Nucleus accumbens (tissue), 56 donors: ENCODE measurements at regions not wholly inside any gene's neighbourhood (a gene's known extent, or its start where the extent isn't known, plus 50 kb on each side); places are given as distances from the start of the nearest gene placed in this dataset.

Experiments used
- DNase-seq, 56 donors: peaks; one replicate each; lab custom pipeline; 2025; lab: John Stamatoyannopoulos, UW

DNA sequence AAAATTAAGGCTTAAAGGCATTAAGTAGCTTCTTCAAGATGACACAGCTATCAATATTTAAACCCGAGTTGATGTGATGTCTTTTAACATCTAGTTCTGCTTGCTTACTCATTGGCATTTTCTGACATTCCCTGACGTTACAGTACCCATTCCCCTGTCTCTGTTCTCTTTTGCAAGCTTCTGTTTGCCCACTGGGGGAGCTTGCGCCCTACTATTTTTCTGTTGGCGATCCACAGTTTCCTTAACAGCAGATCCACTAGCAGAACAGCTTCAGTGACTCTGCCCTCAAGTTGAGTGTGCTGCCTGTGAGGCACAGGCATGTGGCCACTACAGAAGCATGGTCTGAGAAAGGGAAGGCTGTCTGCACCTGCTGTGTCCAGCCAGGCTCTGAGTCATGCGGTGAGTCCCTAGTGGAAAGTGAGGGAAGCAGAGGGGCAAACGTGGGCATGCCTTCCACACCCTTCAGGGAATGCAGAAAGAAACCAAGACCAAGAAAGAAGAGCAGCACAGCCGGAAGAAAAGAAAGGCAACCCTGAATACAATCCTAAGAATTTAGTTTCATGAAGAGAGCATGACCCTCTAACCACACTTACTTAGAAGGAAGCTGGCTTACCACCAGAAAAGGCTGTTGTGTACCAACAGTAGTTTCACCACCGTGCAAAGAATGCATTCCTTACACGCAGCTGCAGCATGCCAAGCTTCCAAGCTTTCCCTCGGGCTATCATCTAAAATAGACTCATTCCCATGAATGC lies 97.7 kb upstream of the VGLL2 start:
- no peak for DNase-seq

DNA sequence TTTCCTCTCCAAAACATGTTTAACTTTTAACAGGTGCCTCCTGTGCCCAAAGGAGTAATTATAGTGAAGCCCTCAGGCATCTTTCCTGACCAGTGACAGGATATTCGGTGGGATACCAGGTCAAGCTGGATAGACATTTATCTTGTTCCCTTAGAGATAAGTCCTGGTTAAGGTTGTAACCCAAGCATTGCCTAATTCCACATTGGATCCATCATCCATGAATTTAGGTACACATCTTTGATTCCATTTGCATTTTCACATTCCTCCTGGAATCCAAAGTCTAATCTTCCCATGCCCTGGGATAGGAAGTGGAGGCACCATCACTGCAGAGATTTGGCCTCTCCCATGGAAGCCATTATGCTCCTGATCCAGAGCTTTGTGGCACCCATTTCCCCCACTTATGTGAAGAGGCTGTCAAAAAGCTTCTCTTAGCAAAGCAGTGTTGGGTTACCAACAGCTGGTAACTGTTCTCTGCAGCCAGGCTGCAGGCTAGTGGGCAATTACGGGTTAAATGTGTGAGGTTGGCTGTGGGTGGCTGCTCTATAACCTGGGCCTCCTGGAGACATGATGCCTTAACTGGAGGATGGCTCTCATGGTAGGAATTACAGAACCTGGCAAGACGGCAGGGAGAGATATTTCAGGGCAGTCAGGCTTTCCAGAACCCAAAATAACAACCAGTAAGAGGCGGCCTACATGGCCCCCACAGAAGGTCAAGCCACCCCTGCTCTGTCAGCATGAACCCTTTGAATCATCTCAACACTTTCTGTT lies 96.9 kb upstream of the VGLL2 start:
- no peak for DNase-seq

DNA sequence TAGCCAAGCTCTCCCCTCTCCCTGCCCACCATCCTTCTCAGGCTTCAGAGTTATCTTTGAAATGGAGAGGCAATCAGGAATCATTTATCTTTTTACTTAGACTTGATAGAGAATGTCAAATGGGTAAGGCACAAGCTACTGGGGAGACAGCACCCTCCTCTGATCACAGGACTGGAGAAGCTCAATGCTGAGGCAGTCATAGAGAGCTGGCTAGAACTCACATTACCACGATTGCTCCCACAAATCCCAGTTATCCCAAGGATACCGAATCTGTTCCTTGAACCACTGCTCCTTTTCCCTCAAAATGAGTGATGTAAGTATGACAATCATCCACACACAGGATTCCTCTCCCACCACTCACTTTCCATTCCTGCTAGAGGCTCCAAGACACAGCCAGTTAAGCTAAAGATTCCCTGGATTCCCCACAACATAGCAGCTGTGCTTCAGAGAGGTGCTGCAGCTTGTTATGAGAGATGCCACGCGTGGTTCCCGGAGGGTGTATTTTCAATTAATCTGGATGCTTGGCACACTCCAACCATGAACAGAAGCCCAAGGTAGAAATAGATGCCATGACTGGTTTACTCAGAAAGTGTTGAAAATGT lies 96.2 kb upstream of the VGLL2 start:
- no peak for DNase-seq

DNA sequence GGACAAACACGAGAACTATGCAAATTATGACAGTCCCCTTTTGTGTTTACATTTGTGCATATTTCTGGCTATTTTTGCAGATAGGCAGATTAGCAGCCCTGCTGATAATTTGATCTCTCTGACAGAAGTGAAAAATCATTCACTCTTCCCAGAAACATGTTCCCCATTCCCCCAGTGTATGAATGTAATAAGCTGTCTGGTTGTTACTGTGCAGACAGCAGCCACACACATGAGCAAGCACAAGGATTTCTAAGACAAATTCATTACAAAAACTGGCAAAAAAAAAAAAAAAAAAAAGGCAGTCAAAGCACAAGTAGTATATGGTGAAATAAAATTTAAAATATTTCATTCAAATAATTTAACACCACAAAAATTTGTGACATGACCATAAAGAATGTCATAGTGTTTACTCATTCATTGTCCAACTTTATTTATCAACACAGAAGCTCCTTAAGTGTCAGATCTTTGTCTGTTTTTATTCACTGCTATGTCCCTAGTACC lies 95.5 kb upstream of the VGLL2 start:
- DNase-seq: no peak

DNA sequence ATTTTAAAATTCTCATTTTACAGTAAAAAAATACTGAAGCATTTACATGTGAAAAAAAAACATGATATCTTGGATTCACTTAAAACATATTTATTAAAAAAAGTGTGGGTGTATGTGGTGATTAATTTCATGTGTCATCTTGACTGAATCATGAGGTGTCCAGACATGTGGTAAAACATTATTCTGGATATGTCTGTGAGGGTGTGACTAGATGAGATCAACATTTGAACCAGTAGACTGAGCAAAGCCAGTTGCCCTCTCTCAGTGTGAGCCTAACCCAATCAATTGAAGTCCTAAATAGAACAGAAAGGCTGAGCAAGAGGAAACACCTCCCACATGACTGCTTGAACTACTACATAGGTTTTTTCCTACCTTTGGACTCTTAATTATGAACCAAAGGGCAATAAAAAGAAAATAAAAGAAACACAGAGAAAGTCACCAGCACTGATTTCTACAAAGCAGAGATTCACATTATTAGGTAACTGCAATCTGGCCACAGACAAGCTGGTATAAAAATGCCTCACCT lies 90.5 kb upstream of the VGLL2 start:
- DNase-seq: no peak

DNA sequence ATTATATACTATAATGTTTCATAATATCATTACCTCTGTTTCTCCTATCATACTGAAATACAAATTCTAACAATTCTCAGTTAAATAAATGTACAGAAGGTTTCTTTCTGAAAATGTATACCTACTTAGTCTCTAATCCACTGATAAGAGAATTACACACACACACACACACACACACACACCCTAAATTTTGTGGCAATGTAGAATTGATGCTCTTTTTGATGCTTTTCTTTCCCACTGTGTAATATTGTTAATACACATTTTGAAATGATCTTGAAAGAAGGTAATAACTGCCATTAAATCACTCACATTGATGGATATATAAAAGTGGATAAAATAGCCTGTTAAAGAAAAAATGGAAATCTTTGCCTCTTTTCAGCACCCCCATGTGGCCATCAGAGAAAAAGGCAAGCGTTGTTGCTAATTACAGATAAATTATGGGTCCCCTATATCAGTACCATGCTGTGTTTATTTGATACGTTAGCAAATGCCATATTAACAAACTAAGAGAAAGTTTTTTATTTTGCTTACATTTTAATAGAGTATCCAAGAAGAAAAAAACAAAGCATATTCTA lies 76.6 kb upstream of the VGLL2 start:
- DNase-seq: no peak

DNA sequence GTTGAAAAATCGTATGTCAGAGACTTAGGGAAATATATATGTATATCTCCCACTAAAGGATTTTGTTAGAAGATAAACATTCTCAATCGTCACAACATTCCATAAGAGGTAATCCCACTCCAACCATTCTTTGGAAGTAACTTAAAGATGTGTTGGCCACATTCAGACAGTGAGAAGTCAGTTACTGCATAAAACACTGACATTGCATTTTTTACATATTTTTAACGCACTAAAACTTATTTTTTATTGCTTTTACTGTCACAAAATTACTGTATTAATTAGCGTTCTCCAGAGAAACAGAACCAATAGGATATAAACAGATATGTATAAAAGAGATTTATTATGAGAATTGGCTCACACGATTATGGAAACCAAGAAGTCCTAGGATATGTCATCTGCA lies 74.3 kb upstream of the VGLL2 start:
- DNase-seq: no peak

DNA sequence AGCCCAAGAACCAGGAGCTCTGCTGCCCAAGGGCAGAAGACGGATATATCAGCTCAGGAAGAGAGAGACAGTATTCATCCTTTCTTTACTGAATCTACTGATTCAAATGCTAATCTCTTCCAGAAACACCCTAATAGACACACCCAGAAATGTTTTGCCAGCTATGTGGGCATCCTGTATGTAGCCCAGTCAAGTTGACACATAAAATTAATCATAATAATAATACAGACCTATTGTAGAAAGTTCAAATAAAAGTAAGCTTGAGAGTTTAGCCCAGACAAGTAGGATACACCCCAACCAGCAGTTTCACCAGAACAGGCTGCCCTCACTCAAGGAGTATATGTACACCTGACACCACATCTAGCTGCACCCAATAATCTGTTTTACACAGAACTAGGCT lies 73.9 kb upstream of the VGLL2 start:
- DNase-seq: no peak

DNA sequence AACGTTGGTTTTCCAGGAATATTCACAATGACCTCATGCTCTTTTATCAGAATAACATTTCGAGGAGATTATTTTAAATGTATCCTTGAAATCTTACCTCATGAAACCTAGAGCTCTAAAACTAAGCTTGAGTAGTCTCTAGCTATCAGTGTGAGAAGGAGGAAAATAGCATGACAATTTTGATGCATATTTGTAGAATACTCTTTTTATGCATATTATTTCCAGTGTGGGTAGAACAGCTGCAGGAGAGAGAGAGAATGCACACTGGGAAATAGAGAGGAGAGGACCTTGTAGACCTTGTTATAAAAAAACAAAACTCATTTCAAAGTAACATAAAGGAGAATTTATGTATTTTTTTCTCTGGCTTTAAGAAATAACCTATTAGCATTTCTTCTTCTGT lies 71.1 kb upstream of the VGLL2 start:
- DNase-seq: no peak

DNA sequence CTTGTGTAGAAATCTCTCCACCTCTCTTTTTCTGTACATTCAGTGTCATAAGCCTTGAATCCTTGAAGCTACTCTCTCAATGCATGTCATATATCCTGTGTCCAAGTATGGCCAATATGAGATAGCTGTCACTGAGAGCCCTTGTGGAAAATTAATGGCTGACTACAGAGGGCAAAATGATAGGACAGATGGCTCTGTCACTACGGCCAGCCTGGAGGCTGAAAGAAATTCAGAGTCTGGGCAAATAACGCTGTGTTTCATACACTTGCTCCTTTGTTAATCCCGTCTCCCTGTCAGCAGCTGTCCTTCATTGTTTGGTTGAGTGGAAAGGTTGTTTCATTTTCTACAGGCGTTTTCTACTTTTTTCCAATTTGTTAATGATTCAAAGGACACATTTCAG lies 70.4 kb upstream of the VGLL2 start:
- peak in 3 of 56 donors; percentile 3 to 13 (median 4) for DNase-seq

DNA sequence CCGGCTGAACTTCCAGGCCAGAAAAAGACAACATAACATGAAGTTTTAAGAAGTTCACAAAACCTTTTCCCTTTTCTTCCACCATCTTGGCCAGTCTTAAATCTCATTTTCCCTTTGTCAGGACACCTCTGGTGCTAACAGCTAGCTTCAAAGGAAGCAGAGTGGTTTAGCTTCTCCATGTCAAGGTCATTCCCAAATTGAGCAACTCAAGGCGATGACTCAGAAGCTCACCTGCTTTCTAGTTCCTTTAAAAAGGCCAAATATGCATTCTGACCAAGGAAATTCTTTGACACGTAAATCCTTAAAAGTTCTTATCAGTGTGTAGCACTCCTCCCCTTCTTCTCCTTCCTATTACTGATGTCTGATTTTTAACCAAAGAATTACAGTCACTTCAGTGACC lies 69.6 kb upstream of the VGLL2 start:
- no peak for DNase-seq

DNA sequence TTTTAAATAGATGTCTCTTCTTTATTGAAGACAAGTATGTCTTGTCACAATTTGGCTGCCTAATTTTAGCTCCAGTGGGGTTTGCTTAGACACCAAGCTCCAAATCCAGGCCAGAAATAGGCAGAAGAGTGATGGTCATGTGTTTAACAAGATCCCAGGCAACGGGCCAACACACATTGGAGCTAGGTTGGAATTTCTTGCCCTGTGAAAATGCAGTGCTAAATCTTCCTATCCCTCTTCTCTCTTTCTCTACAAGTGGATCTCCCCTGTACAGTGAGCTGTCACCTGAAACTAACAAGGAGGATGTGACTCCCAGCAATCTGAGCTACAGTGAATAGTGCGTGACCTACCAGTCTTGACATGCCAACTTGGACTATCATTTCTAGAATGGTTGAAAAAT lies 65.3 kb upstream of the VGLL2 start:
- DNase-seq: no peak

DNA sequence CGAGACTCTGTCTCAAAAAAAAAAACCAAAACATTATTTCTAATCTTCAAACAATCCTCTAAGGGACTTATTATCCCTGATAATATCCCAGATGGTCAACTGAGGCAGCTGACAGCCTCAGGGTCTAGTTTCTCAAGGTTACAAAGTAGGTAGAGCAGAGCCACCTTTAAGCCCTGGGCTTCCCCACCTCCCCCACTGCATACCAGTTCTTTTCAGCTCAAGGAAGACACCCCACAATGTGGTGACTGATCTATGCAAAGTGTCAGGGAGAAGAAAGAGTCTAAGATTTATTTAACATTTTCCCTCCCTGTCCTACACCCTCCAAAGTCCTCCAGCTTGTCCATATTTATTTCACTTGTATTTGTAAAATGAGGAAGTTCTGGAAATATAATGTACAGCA lies 60.5 kb upstream of the VGLL2 start:
- no peak for DNase-seq

DNA sequence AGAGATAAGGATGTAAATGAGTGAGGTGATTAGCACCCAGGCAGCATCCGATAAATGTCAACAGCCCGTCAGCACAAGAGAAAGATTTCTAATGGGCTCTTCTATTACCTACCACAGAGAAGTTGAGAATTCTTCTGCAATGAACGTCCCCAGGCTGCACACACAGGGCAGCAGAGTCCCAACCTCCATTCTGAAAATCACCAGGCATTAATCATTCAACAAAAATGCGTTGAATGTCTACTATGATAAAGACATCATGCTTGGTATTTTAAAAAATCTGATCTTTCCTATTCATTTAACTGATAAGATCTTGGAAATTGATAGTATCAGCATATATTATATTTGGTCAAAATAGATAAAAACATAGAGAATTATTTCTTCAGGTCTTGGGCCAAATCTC lies 59.5 kb upstream of the VGLL2 start:
- DNase-seq: no peak

DNA sequence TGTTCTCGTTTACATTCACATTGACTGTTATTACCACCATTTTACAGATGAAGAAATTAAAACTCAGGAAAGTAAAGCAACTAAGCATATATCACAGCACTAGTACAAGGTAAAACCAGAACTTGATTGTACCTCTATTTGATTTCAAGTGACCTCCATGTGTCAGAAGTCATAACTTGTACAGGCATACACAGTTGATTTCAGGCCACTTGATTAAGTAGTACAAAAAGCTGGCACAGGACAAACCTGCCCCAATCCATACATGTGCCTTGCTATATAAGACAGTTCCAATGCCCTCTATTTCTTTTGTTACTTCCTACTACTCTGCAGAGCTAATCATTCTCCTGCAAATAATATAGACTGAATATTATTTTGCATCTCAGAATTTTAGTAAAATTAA lies 58.8 kb upstream of the VGLL2 start:
- DNase-seq: no peak

DNA sequence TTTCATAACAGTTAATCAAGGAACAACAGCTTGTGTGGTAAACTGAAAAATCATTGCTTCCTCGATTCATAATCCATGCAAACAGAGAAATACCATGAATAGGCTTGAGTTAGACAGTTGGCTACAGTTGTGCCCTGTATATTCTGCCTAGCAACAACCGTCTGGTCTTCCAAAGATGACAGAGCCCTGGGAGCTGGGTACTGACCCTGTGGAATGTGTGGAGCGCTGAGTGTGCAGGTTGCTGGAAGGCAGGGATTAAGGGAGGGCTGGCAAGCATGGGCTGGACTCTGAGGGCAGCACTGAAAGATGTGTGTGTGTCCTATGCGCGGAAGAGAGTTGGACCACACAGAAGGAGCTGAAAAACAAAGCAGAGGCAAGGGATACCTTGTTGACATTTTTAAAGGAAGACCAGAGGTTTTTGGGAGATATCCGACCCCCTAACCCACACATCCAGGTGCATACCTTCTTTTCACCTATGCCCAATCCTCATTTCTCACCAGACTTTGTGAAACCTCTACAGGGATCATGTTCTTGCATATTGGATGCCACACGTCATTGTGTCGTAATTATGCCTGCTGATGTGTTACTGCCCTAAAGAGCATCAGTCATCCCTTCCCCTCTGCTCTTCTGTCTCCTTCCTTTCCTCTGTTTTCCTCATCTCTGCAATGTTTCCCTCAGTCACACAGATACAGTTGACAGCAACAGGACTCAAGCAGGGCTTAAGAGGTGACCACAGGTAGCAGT lies 58.2 kb upstream of the VGLL2 start:
- DNase-seq: no peak

DNA sequence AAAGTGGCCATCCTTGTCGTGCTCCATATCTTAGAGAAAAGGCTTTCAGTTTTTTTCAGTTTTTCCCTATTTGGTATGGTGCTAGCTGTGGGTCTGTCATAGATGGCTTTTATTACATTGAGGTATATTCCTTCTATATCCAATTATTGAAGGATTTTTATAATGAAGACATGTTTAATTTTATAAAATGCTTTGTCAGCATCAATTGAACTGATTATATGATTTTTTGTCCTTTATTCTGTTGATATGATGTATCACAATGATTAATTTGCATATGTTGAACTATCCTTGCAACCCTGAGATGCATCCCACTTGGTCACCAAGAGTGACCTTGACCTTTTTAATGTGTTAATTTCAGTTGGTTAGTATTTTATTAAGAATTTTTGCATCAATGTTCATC lies 55.1 kb upstream of the VGLL2 start:
- no peak for DNase-seq

DNA sequence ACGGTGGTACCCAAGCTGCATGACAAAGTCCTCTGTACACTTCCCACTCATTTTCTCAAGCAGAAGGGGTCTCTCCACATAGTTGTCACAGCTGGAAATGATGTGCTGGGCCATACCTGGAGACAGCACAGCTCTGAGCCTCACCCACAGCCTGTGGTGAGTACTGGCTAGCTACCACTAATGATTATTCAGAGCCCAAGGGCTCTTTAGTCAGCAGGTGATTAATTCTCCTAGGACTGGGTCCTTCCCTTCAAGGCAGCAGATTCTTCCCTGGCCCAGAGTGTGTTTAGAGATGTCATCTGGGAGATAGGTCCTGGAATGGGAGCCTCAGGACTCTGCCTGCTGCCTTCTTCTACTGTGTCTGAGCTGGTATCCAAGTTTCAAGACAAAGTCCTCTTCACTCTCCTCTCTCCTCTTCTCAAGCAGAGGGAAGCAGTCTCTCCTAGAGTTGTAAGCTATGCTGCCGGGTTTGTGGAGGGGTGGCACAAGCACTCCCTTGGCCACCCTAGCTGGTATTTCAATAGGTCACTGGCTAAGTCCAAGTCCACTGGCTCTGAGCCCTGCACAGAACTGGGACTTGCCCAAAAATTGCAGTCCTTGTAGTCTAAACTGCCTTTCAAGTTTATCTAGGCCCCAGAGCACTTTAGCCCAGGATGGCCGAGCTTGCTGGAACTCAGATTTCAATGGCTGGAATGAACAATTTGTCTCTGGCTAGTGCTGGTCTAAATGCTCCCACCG lies 49.8 kb upstream of the VGLL2 start:
- no peak for DNase-seq
